ENCODE measurements at regions not wholly inside any gene's neighbourhood (a gene's known extent, or its start where the extent isn't known, plus 50 kb on each side); places are given as distances from the start of the nearest gene placed in this dataset.

GRCh38 chr4:122090989-122091388 is 61.1 kb upstream of the BLTP1 start:
- Histone ChIP-seq H3K9me3 (ENCODE audit: insufficient read depth, low read length) (no peaks in the 10 kb centered on the region), H3K36me3 (replicated peaks; ENCODE audit: low read depth, low read length) (no peaks in the 10 kb centered on the region), H3K27ac (ENCODE audit: low read length) (no peak overlapping the region), H3K4me1 (ENCODE audit: low read length) (no peaks in the 10 kb centered on the region), H3K9ac (ENCODE audit: low read length) (no peak overlapping the region), H3K27me3 (ENCODE audit: low read depth, low read length) (no peaks in the 10 kb centered on the region), H2AFZ (ENCODE audit: low read depth, low read length) (no peak overlapping the region), H3K79me2 (ENCODE audit: low read length) (no peaks in the 10 kb centered on the region), H3K4me3 (ENCODE audit: low read length) (no peak overlapping the region), H3K4me2 (ENCODE audit: low read length) (no peak overlapping the region), H4K20me1 (ENCODE audit: insufficient read depth, low read length) (no peaks in the 10 kb centered on the region)
- TF ChIP-seq EZH2phosphoT487 (IDR thresholded peaks at IDR 0.05; ENCODE audit: low read depth) (no peak), CTCF (IDR thresholded peaks at IDR 0.05; ENCODE audit: low read depth, low read length) (no peak)

- no peaks in the 10 kb centered on the region for H4K20me1 ChIP-seq (ENCODE audit: insufficient read depth, low read length)
- no peak overlapping the region for H2AFZ ChIP-seq (ENCODE audit: low read depth, low read length)
- H3K9me3 ChIP-seq (ENCODE audit: insufficient read depth, low read length): no peaks in the 10 kb centered on the region
- no peak for TF ChIP-seq CTCF (IDR thresholded peaks at IDR 0.05; ENCODE audit: low read depth, low read length)
- TF ChIP-seq EZH2phosphoT487 (IDR thresholded peaks at IDR 0.05; ENCODE audit: low read depth): no peak
- no peak overlapping the region for H3K27ac ChIP-seq (ENCODE audit: low read length)
- no peaks in the 10 kb centered on the region for H3K79me2 ChIP-seq (ENCODE audit: low read length)
- no peaks in the 10 kb centered on the region for H3K36me3 ChIP-seq (replicated peaks; ENCODE audit: low read depth, low read length)
- no peak overlapping the region for H3K9ac ChIP-seq (ENCODE audit: low read length)
- no peak overlapping the region for H3K4me3 ChIP-seq (ENCODE audit: low read length)
- no peak overlapping the region for H3K4me2 ChIP-seq (ENCODE audit: low read length)
- no peaks in the 10 kb centered on the region for H3K27me3 ChIP-seq (ENCODE audit: low read depth, low read length)
- H3K4me1 ChIP-seq (ENCODE audit: low read length): no peaks in the 10 kb centered on the region
These were observed 65.6 kb upstream of the BLTP1 start for GRCh38 chr4:122086338-122087065.

- TF ChIP-seq CTCF (IDR thresholded peaks at IDR 0.05; ENCODE audit: low read depth, low read length) (no peak), EZH2phosphoT487 (IDR thresholded peaks at IDR 0.05; ENCODE audit: low read depth) (no peak)
- Histone ChIP-seq H3K79me2 (ENCODE audit: low read length) (no peaks in the 10 kb centered on the region), H3K4me2 (ENCODE audit: low read length) (no peak overlapping the region), H3K27ac (ENCODE audit: low read length) (no peak overlapping the region), H3K4me1 (ENCODE audit: low read length) (no peaks in the 10 kb centered on the region), H3K27me3 (ENCODE audit: low read depth, low read length) (no peaks in the 10 kb centered on the region), H3K4me3 (ENCODE audit: low read length) (no peak overlapping the region), H3K9me3 (ENCODE audit: insufficient read depth, low read length) (no peaks in the 10 kb centered on the region), H3K36me3 (replicated peaks; ENCODE audit: low read depth, low read length) (no peaks in the 10 kb centered on the region), H2AFZ (ENCODE audit: low read depth, low read length) (no peak overlapping the region), H3K9ac (ENCODE audit: low read length) (no peak overlapping the region), H4K20me1 (ENCODE audit: insufficient read depth, low read length) (no peaks in the 10 kb centered on the region)
These were observed 68.1 kb upstream of the BLTP1 start for GRCh38 chr4:122083989-122084388.

DNA sequence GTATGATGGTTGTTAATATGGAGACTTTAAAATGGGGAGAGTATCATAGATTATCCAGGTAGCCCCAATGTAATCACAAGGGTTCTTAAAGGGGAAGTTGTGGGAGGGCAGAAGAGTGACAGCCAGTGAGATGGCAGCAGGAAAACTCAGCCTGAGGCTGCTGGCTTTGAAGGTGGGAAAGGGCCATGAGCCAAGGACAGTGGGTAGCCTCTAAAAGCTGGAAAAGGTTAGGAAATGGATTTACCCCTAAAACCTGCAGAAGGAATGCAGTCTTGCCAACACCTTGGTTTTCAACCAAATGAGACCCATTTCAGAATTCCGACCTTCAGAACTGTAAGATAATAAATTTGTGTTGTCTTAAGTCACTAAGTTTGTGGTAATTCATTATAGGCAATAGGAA is 68.8 kb upstream of the BLTP1 start:
- Histone ChIP-seq H3K4me2 (ENCODE audit: low read length) (no peak overlapping the region), H3K27ac (ENCODE audit: low read length) (no peak overlapping the region), H3K36me3 (replicated peaks; ENCODE audit: low read depth, low read length) (no peaks in the 10 kb centered on the region), H2AFZ (ENCODE audit: low read depth, low read length) (no peak overlapping the region), H3K79me2 (ENCODE audit: low read length) (no peaks in the 10 kb centered on the region), H3K4me1 (ENCODE audit: low read length) (no peaks in the 10 kb centered on the region), H3K27me3 (ENCODE audit: low read depth, low read length) (no peaks in the 10 kb centered on the region), H4K20me1 (ENCODE audit: insufficient read depth, low read length) (no peaks in the 10 kb centered on the region), H3K4me3 (ENCODE audit: low read length) (no peak overlapping the region), H3K9ac (ENCODE audit: low read length) (no peak overlapping the region), H3K9me3 (ENCODE audit: insufficient read depth, low read length) (no peaks in the 10 kb centered on the region)
- no peak for TF ChIP-seq EZH2phosphoT487 (IDR thresholded peaks at IDR 0.05; ENCODE audit: low read depth)
- TF ChIP-seq CTCF (IDR thresholded peaks at IDR 0.05; ENCODE audit: low read depth, low read length): no peak
